DLD1 (cell line): ENCODE measurements at regions not wholly inside any gene's neighbourhood (a gene's known extent, or its start where the extent isn't known, plus 50 kb on each side); places are given as distances from the start of the nearest gene placed in this dataset.

ENCODE experiments used
- in situ Hi-C: cut with HindIII; loops from 2 replicates; pipeline ENCODE4 v1.10.0; 2017; ENCODE audit warnings: low sequenced_read_pairs

- in situ Hi-C loops = no loop called here
Measured at GRCh38 chr20:18992418-18992817, 178.8 kb downstream of the SCP2D1 start.

- in situ Hi-C loops = no loop called here
Measured at GRCh38 chr20:18995455-18995854, 181.9 kb downstream of the SCP2D1 start.

GRCh38 chr20:18999086-18999485, 185.5 kb downstream of the SCP2D1 start:
- in situ Hi-C loops = no loop called here

- in situ Hi-C loops = no loop called here
Measured at GRCh38 chr20:19000078-19000477, 186.5 kb downstream of the SCP2D1 start.

GRCh38 chr20:19001177-19001576, 187.6 kb downstream of the SCP2D1 start:
- in situ Hi-C loops = no loop called here

- in situ Hi-C loops = no loop called here
Measured at GRCh38 chr20:19003366-19004336, 190.1 kb downstream of the SCP2D1 start.

- in situ Hi-C loops = no loop called here
Measured at GRCh38 chr20:19004975-19005374, 191.4 kb downstream of the SCP2D1 start.

- in situ Hi-C loops = no loop called here
Measured at GRCh38 chr20:19008497-19008896, 194.9 kb downstream of the SCP2D1 start.

GRCh38 chr20:19009081-19009688, 195.6 kb downstream of the SCP2D1 start:
- in situ Hi-C loops = no loop called here

- in situ Hi-C loops = no loop called here
Measured at GRCh38 chr20:19012676-19013075, 199.1 kb downstream of the SCP2D1 start.

GRCh38 chr20:19013907-19014306, 198.5 kb upstream of the SLC24A3 start:
- in situ Hi-C loops = no loop called here

- in situ Hi-C loops = no loop called here
Measured at GRCh38 chr20:19015351-19016139, 196.9 kb upstream of the SLC24A3 start.

GRCh38 chr20:19016140-19016497, 196.3 kb upstream of the SLC24A3 start:
- in situ Hi-C loops = no loop called here

GRCh38 chr20:19017104-19017690, 195.2 kb upstream of the SLC24A3 start:
- in situ Hi-C loops = no loop called here

- in situ Hi-C loops = no loop called here
Measured at GRCh38 chr20:19018881-19019280, 193.6 kb upstream of the SLC24A3 start.

GRCh38 chr20:19019734-19020364, 192.6 kb upstream of the SLC24A3 start:
- in situ Hi-C loops = no loop called here

GRCh38 chr20:19021406-19022117, 190.9 kb upstream of the SLC24A3 start:
- in situ Hi-C loops = no loop called here

- in situ Hi-C loops = no loop called here
Measured at GRCh38 chr20:19022118-19022575, 190.3 kb upstream of the SLC24A3 start.

GRCh38 chr20:19022791-19023448, 189.5 kb upstream of the SLC24A3 start:
- in situ Hi-C loops = no loop called here
